ENCODE measurements at regions not wholly inside any gene's neighbourhood (a gene's known extent, or its start where the extent isn't known, plus 50 kb on each side); places are given as distances from the start of the nearest gene placed in this dataset.

DNA sequence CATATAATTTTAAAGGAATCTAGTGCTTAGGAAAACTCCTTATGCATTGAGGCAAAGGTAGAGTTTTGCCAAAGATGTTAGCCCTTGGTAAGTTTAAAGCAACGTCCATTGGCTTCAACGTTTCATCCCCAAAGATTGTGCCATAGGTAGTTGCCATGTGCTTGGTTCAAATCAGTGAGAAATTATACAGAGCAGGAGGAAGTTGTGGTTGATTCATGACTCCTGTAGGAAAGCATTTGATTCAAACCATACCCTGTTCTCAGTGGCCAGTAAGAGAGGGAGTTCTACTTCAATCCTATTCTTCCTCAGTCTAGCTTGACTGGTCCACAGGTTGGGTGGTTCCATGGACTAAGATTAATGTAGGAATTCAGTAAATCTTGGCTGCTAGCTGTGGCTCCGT, 535.6 kb downstream of the QKI start:
- TF ChIP-seq POLR2AphosphoS5 (IDR thresholded peaks at IDR 0.05; ENCODE audit: low read depth, low read length): no peak
- no peak for TF ChIP-seq EZH2 (IDR thresholded peaks at IDR 0.05)
